ENCODE measurements at regions not wholly inside any gene's neighbourhood (a gene's known extent, or its start where the extent isn't known, plus 50 kb on each side); places are given as distances from the start of the nearest gene placed in this dataset.

GRCh38 chr12:60981473-60981872 lies 1278.7 kb upstream of the USP15 start:
- DNase-seq (ENCODE audit: low read depth, low spot score) (no peak), FAIRE-seq (no peak)
- TF ChIP-seq CTCF (optimal IDR thresholded peaks at IDR 0.05 in 1 of 3, IDR thresholded peaks at IDR 0.05 in 1 of 3, conservative IDR thresholded peaks at IDR 0.05 in 1 of 3; ENCODE audit: extremely low read depth in 1 of 3, insufficient read depth in 2 of 3, low read length in 3 of 3) (no peak), EZH2 (IDR thresholded peaks at IDR 0.05; ENCODE audit: low read length) (no peak)
- Histone ChIP-seq H3K27me3 (ENCODE audit: control insufficient read depth, extremely low read depth, insufficient read depth, low read length) (no peaks in the 10 kb centered on the region), H3K36me3 (ENCODE audit: control insufficient read depth in 2 of 2, extremely low read depth in 1 of 2, insufficient read depth in 2 of 2, low read length in 2 of 2) (no peaks in the 10 kb centered on the region), H3K9ac (ENCODE audit: control insufficient read depth, extremely low read depth, insufficient read depth, low read length) (no peak overlapping the region), H4K20me1 (ENCODE audit: control insufficient read depth, extremely low read depth, insufficient read depth, low read length) (no peaks in the 10 kb centered on the region), H3K4me2 (ENCODE audit: control insufficient read depth, extremely low read depth, insufficient read depth, low read depth, low read length) (no peak overlapping the region), H3K9me1 (ENCODE audit: control insufficient read depth, extremely low read depth, insufficient read depth, low read length) (no peaks in the 10 kb centered on the region), H2AFZ (ENCODE audit: control insufficient read depth, low read length) (no peak overlapping the region), H3K27ac (ENCODE audit: control insufficient read depth, insufficient read depth, low read length) (no peak overlapping the region), H3K4me1 (ENCODE audit: control insufficient read depth, extremely low read depth, insufficient read depth, low read length) (no peaks in the 10 kb centered on the region), H3K4me3 (ENCODE audit: control insufficient read depth in 2 of 3, extremely low read depth in 1 of 3, insufficient read depth in 2 of 3, low read depth in 1 of 3, low read length in 3 of 3) (no peak overlapping the region), H3K9me3 (ENCODE audit: control insufficient read depth, low read depth, low read length) (no peaks in the 10 kb centered on the region), H3K79me2 (ENCODE audit: control insufficient read depth, insufficient read depth, low read length) (no peaks in the 10 kb centered on the region)
- dilution Hi-C loops (cut with MboI; ENCODE audit: extremely low pct_ligation_motif_present, low sequenced_read_pairs): no loop called here

- FAIRE-seq: no peak
- no peak overlapping the region for H3K4me2 ChIP-seq (ENCODE audit: control insufficient read depth, extremely low read depth, insufficient read depth, low read depth, low read length)
- TF ChIP-seq CTCF (optimal IDR thresholded peaks at IDR 0.05 in 1 of 3, IDR thresholded peaks at IDR 0.05 in 1 of 3, conservative IDR thresholded peaks at IDR 0.05 in 1 of 3; ENCODE audit: extremely low read depth in 1 of 3, insufficient read depth in 2 of 3, low read length in 3 of 3) (no peak), EZH2 (IDR thresholded peaks at IDR 0.05; ENCODE audit: low read length) (no peak)
- no peak overlapping the region for H3K9ac ChIP-seq (ENCODE audit: control insufficient read depth, extremely low read depth, insufficient read depth, low read length)
- H3K4me1 ChIP-seq (ENCODE audit: control insufficient read depth, extremely low read depth, insufficient read depth, low read length): no peaks in the 10 kb centered on the region
- peaks cover 3% of the 10 kb centered on the region for H3K9me3 ChIP-seq (ENCODE audit: control insufficient read depth, low read depth, low read length)
- no peaks in the 10 kb centered on the region for H3K9me1 ChIP-seq (ENCODE audit: control insufficient read depth, extremely low read depth, insufficient read depth, low read length)
- no peak overlapping the region for H2AFZ ChIP-seq (ENCODE audit: control insufficient read depth, low read length)
- no peak for DNase-seq (ENCODE audit: low read depth, low spot score)
- H3K79me2 ChIP-seq (ENCODE audit: control insufficient read depth, insufficient read depth, low read length): no peaks in the 10 kb centered on the region
- H3K36me3 ChIP-seq (ENCODE audit: control insufficient read depth in 2 of 2, extremely low read depth in 1 of 2, insufficient read depth in 2 of 2, low read length in 2 of 2): no peaks in the 10 kb centered on the region
- no peak overlapping the region for H3K4me3 ChIP-seq (ENCODE audit: control insufficient read depth in 2 of 3, extremely low read depth in 1 of 3, insufficient read depth in 2 of 3, low read depth in 1 of 3, low read length in 3 of 3)
- dilution Hi-C loops (cut with MboI; ENCODE audit: extremely low pct_ligation_motif_present, low sequenced_read_pairs): no loop called here
- H3K27ac ChIP-seq (ENCODE audit: control insufficient read depth, insufficient read depth, low read length): no peak overlapping the region
- no peaks in the 10 kb centered on the region for H4K20me1 ChIP-seq (ENCODE audit: control insufficient read depth, extremely low read depth, insufficient read depth, low read length)
- H3K27me3 ChIP-seq (ENCODE audit: control insufficient read depth, extremely low read depth, insufficient read depth, low read length): no peaks in the 10 kb centered on the region
These were observed 1268.1 kb upstream of the USP15 start for GRCh38 chr12:60992087-60992486.
